ENCODE measurements at regions not wholly inside any gene's neighbourhood (a gene's known extent, or its start where the extent isn't known, plus 50 kb on each side); places are given as distances from the start of the nearest gene placed in this dataset.

DNA sequence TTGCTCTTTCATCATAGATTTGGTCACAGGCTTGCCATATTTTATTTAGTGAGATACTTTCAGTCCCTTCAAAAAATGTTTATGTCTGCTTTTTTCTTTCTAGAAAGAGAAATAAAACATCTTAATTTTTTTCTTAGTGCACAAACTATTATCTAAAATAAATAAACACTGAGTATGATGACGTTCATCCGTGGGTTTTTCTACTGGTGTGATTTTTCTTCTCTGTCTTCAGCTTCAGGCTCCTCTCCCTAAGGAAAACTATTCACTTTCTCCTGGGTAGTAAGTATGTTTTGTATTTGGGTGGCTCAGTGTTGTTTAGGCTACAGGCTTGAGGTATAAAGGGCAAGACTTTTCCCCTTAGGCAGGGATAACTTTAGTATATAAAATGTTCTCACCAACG is 154.7 kb downstream of the DACT1 start:
- H3K9ac ChIP-seq (ENCODE audit: low read length), result no peak overlapping the region
- H3K9me2 ChIP-seq (ENCODE audit: insufficient read depth, low read length), result no peaks in the 10 kb centered on the region
- no peaks in the 10 kb centered on the region for H3K79me2 ChIP-seq (replicated peaks; ENCODE audit: insufficient read depth, low read length)
- H2AFZ ChIP-seq (ENCODE audit: low read depth, low read length), result no peak overlapping the region
- no peaks in the 10 kb centered on the region for H3F3A ChIP-seq (ENCODE audit: insufficient read depth, low read length, poor library complexity, severe bottlenecking)
- H3K27ac ChIP-seq (ENCODE audit: low read length), result no peak overlapping the region
- no peaks in the 10 kb centered on the region for H4K20me1 ChIP-seq (ENCODE audit: insufficient read depth)
- TF ChIP-seq REST (IDR thresholded peaks at IDR 0.05; ENCODE audit: borderline replicate concordance) (no peak), POLR2AphosphoS5 (IDR thresholded peaks at IDR 0.05) (no peak), EZH2 (IDR thresholded peaks at IDR 0.05; ENCODE audit: borderline replicate concordance, insufficient read depth, low read length, poor library complexity, severe bottlenecking) (no peak), RAD21 (conservative IDR thresholded peaks at IDR 0.05) (no peak), TAF1 (IDR thresholded peaks at IDR 0.05; ENCODE audit: low read depth) (no peak), MXI1 (conservative IDR thresholded peaks at IDR 0.05; ENCODE audit: poor library complexity, severe bottlenecking) (no peak), SMC3 (conservative IDR thresholded peaks at IDR 0.05; ENCODE audit: poor library complexity) (no peak), CTCF (IDR thresholded peaks at IDR 0.05; ENCODE audit: poor library complexity, severe bottlenecking) (no peak), EP300 (conservative IDR thresholded peaks at IDR 0.05; ENCODE audit: poor library complexity, severe bottlenecking) (no peak)
- no peaks in the 10 kb centered on the region for H3K9me3 ChIP-seq (ENCODE audit: low read length)
- H3K4me2 ChIP-seq (ENCODE audit: low read length), result no peak overlapping the region
- no peak overlapping the region for H3K4me3 ChIP-seq (ENCODE audit: low read length)
- H3K36me3 ChIP-seq (ENCODE audit: insufficient read depth, low read length), result no peaks in the 10 kb centered on the region
- H3K27me3 ChIP-seq (ENCODE audit: insufficient read depth, low read depth, low read length), result no peaks in the 10 kb centered on the region

DNA sequence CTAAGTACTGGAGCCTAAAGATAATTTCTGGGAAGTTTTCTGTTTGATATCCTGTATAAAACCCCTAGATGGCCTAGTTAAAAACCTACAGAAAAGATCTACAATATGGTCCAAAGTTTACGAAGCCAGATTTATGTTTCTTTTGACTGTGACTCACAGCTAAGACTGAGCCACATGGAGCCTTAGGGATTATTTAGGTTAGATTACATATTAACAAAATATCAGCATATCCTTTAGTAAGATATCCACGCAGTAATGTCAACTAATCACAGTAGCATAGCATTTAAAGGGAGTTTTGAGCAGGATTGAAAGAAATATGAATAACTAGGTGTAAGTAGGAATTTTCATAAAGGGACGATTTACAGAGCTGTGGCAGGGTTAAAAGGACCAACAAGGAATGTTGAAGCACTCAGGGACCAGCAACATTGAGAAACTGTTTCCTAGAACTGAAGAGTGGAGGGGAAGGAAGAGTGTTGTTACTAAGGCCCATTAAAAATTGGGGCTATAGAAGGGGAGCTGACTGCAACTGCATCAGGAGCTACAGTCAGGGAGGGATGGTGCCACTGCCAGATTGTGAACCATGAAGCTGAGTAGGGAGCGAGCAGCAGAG is 155.5 kb downstream of the DACT1 start:
- Histone ChIP-seq H2AFZ (ENCODE audit: low read depth, low read length) (no peak overlapping the region), H3K36me3 (ENCODE audit: insufficient read depth, low read length) (no peaks in the 10 kb centered on the region), H3F3A (ENCODE audit: insufficient read depth, low read length, poor library complexity, severe bottlenecking) (no peaks in the 10 kb centered on the region), H3K79me2 (replicated peaks; ENCODE audit: insufficient read depth, low read length) (no peaks in the 10 kb centered on the region), H3K4me2 (ENCODE audit: low read length) (no peak overlapping the region), H3K9me3 (ENCODE audit: low read length) (no peaks in the 10 kb centered on the region), H3K4me3 (ENCODE audit: low read length) (no peak overlapping the region), H3K9me2 (ENCODE audit: insufficient read depth, low read length) (no peaks in the 10 kb centered on the region), H4K20me1 (ENCODE audit: insufficient read depth) (no peaks in the 10 kb centered on the region), H3K9ac (ENCODE audit: low read length) (no peak overlapping the region), H3K27ac (ENCODE audit: low read length) (no peak overlapping the region), H3K27me3 (ENCODE audit: insufficient read depth, low read depth, low read length) (no peaks in the 10 kb centered on the region)
- TF ChIP-seq MXI1 (conservative IDR thresholded peaks at IDR 0.05; ENCODE audit: poor library complexity, severe bottlenecking), result no peak
- TF ChIP-seq EP300 (conservative IDR thresholded peaks at IDR 0.05; ENCODE audit: poor library complexity, severe bottlenecking), result no peak
- no peak for TF ChIP-seq TAF1 (IDR thresholded peaks at IDR 0.05; ENCODE audit: low read depth)
- no peak for TF ChIP-seq RAD21 (conservative IDR thresholded peaks at IDR 0.05)
- TF ChIP-seq CTCF (IDR thresholded peaks at IDR 0.05; ENCODE audit: poor library complexity, severe bottlenecking), result no peak
- no peak for TF ChIP-seq POLR2AphosphoS5 (IDR thresholded peaks at IDR 0.05)
- no peak for TF ChIP-seq SMC3 (conservative IDR thresholded peaks at IDR 0.05; ENCODE audit: poor library complexity)
- no peak for TF ChIP-seq EZH2 (IDR thresholded peaks at IDR 0.05; ENCODE audit: borderline replicate concordance, insufficient read depth, low read length, poor library complexity, severe bottlenecking)
- no peak for TF ChIP-seq REST (IDR thresholded peaks at IDR 0.05; ENCODE audit: borderline replicate concordance)
